ENCODE measurements at regions not wholly inside any gene's neighbourhood (a gene's known extent, or its start where the extent isn't known, plus 50 kb on each side); places are given as distances from the start of the nearest gene placed in this dataset.
"Not testable (repeated sequence)": the region's sequence is repeated elsewhere in the genome, so short reads cannot be mapped to it uniquely, and the experiment has no call there.

- DNase-seq (ENCODE audit: low spot score), result no peak
Observed at GRCh38 chr2:176573612-176574483, 304.6 kb downstream of the MTX2 start.

- no peak for DNase-seq (ENCODE audit: low spot score)
Observed at GRCh38 chr2:176574484-176575236, 305.4 kb downstream of the MTX2 start.

- no peak for DNase-seq (ENCODE audit: low spot score)
Observed at GRCh38 chr2:176575237-176575744, 306.0 kb downstream of the MTX2 start.

GRCh38 chr2:176577054-176577453 is 307.8 kb downstream of the MTX2 start:
- DNase-seq (ENCODE audit: low spot score), result no peak

GRCh38 chr2:176578292-176578691 is 309.1 kb downstream of the MTX2 start:
- not testable (repeated sequence) for DNase-seq (ENCODE audit: low spot score)

GRCh38 chr2:176579608-176580007 is 310.4 kb downstream of the MTX2 start:
- no peak for DNase-seq (ENCODE audit: low spot score)

- no peak for DNase-seq (ENCODE audit: low spot score)
Observed at GRCh38 chr2:176581557-176582165, 312.4 kb downstream of the MTX2 start.

- DNase-seq (ENCODE audit: low spot score), result no peak
Observed at GRCh38 chr2:176582176-176582575, 312.9 kb downstream of the MTX2 start.

- no peak for DNase-seq (ENCODE audit: low spot score)
Observed at GRCh38 chr2:176582990-176583481, 313.8 kb downstream of the MTX2 start.

GRCh38 chr2:176583607-176584006 is 314.4 kb downstream of the MTX2 start:
- DNase-seq (ENCODE audit: low spot score), result no peak

- DNase-seq (ENCODE audit: low spot score), result peak; percentile 13
Observed at GRCh38 chr2:176584333-176584732, 315.1 kb downstream of the MTX2 start.

GRCh38 chr2:176585291-176585690 is 316.0 kb downstream of the MTX2 start:
- no peak for DNase-seq (ENCODE audit: low spot score)

GRCh38 chr2:176585791-176586190 is 316.5 kb downstream of the MTX2 start:
- DNase-seq (ENCODE audit: low spot score), result no peak

GRCh38 chr2:176589287-176589686 is 320.0 kb downstream of the MTX2 start:
- no peak for DNase-seq (ENCODE audit: low spot score)

- no peak for DNase-seq (ENCODE audit: low spot score)
Observed at GRCh38 chr2:176589825-176590440, 320.7 kb downstream of the MTX2 start.

- DNase-seq (ENCODE audit: low spot score), result no peak
Observed at GRCh38 chr2:176592216-176592615, 323.0 kb downstream of the MTX2 start.

- DNase-seq (ENCODE audit: low spot score), result no peak
Observed at GRCh38 chr2:176595986-176596385, 326.7 kb downstream of the MTX2 start.

GRCh38 chr2:176597916-176598315 is 328.7 kb downstream of the MTX2 start:
- no peak for DNase-seq (ENCODE audit: low spot score)

- no peak for DNase-seq (ENCODE audit: low spot score)
Observed at GRCh38 chr2:176598351-176598750, 329.1 kb downstream of the MTX2 start.

- no peak for DNase-seq (ENCODE audit: low spot score)
Observed at GRCh38 chr2:176599796-176600485, 330.7 kb downstream of the MTX2 start.

GRCh38 chr2:176601066-176601465 is 331.8 kb downstream of the MTX2 start:
- no peak for DNase-seq (ENCODE audit: low spot score)

Data from HuH-7.5 (cell line).